ENCODE measurements at regions not wholly inside any gene's neighbourhood (a gene's known extent, or its start where the extent isn't known, plus 50 kb on each side); places are given as distances from the start of the nearest gene placed in this dataset.
A peak's percentile ranks its signal among the peaks of the same experiment; 100 is the strongest.
"Not testable (repeated sequence)": the region's sequence is repeated elsewhere in the genome, so short reads cannot be mapped to it uniquely, and the experiment has no call there.

DNA sequence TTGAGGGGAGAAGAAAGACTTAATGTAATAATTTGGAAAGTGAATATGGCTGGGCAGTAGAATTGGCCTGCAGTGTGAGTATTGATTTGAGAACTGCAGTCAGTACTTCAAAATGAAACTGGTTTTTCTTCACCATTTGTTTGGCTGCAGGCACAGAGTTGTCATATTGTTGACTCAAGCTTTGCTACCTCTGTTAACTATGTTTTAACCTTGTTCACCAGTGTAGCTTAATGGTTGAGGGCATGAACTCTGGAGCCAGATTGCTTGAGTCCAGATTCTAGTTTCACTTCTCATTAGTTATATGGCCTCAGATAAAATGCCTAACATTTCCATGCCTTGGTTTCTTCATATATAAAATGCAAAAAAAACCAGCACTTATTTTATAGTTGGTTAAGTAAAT, 64.1 kb downstream of the CFAP44 start:
- DNase-seq = no peak

GRCh38 chr3:113374078-113374477, 67.2 kb downstream of the CFAP44 start:
- DNase-seq = no peak

DNA sequence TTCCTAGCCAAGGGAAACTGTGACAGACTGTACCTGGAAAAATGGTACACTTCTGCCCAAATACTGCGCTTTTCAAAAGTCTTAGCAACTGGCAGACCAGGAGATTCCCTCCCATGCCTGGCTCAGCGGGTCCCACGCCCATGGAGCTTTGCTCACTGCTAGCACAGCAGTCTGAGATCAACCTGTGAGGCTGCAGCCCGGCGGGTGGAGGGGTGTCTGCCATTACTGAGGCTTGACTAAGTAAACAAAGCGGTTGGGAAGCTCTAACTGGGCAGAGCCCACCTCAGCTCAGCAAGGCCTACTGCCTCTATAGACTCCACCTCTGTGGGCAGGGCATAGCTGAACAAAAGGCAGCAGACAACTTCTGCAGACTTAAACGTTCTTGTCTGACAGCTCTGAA, 74.5 kb downstream of the CFAP44 start:
- peak; percentile 4 to 28 for DNase-seq

- not testable (repeated sequence) for DNase-seq
Observed at GRCh38 chr3:113355340-113355739, 86.0 kb downstream of the CFAP44 start.

DNA sequence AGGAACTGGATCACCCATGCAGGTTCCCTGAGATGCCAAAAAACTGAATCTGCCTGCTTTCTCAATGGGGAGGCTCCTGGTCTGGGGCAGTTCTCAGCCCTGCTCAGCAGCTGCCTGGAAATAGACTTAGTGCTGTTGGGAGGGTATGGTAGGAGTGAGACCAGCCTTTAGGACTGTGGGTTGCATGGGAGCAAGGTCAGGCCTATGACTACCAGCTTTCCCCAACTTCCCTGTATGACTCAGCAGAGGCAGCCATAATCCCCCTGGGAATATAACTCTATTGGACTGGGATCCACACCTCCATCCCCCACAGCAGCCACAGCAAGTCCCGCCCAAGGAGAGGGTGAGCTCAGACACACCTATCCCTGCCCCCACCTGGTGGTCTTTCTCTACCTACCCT, 87.0 kb downstream of the CFAP44 start:
- DNase-seq = no peak

- DNase-seq = no peak
Observed at GRCh38 chr3:113353678-113354077, 87.6 kb downstream of the CFAP44 start.

DNA sequence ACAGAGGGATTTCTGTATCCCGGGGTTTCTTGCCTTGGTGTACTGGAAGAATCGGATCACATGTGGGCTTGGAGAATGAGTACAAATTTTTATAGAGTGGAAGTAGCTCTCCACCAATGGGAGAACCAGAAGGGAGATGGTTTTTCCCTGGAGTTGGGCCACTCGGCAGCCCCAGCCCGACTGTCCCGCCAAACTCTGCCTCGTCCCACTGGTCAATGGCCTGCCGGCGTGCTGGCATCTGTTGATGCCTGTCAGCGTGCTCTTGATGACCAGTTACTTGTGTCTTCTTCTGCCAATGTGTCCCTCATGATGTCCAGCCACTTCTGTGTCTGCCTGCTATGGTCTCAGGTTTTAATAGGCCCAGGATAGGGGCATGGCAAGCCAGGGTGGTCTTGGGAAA, 100.5 kb downstream of the CFAP44 start:
- no peak for DNase-seq

- no peak for DNase-seq
Observed at GRCh38 chr3:113339616-113340244, 101.6 kb downstream of the CFAP44 start.
